AG09319 (cell line): ENCODE measurements at regions not wholly inside any gene's neighbourhood (a gene's known extent, or its start where the extent isn't known, plus 50 kb on each side); places are given as distances from the start of the nearest gene placed in this dataset.

Experiments used
- DNase-seq: peaks from one replicate; pipeline ENCODE4 v3.0.0-alpha.2; 2010; ENCODE audit warnings: low read depth; ENCODE audit errors: extremely low read depth
- CTCF ChIP-seq: IDR thresholded peaks from 2 replicates; pipeline ENCODE4 v1.5.1; 2011; ENCODE audit warnings: low read depth, mild to moderate bottlenecking, inconsistent platforms, low read length, moderate library complexity

DNA sequence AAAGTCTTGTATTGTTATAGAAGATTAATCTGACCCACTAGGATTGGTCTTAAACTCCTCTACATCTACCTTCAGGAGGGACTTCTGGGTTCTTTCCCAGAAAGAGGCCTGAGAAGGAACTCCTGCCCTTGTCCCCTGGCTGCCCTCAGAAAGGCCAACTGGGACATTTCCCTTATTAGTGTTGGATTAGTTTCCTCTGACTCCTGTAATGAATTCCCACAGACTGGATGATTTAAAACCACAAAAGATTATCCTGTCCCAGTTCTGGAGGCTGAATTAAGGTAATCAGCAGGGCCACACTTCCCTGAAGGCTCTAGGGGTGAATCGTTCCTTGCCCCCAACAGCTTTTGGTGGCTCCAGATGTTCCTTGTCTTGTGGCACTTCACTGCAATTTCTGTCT, 102.8 kb upstream of the NMNAT3 start:
- DNase-seq = no peak
- TF ChIP-seq CTCF = no peak

GRCh38 chr3:139778682-139779233, 101.0 kb upstream of the NMNAT3 start:
- DNase-seq = no peak
- no peak for TF ChIP-seq CTCF

DNA sequence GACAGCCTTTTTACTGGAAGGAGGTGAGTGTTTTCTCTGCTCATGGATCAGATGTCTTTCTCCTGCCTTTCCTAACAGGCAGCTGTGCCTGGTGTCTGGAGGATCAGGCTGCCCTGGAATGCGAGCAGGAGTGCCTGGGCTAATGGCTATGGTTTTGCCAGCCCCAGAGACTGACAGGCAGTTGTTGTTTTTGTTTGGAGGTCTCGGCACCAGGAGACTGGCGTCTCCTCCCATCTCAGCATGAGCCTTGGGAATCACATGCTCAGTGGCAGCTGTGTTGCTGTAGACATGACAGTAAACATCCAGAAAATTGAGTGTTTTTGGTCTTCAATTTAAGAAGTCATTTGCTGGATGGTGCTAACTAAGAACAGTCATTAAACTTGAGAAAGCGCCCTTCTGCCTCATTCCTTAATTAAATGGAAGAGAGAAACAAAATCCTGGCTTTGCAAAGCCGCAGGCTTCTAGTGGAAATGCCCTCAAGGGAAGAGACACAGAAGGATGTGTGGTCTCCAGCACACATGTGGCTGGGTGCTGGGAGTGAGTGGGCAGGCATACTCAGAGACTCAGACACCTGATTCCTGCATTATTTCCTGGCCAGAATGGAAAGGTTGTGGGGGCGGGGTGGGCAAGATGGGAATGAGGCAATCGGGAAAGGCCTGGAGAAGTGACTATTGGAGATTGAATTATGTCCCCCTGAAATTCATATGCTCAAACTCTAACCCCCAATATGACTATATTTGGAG, 97.0 kb upstream of the NMNAT3 start:
- TF ChIP-seq CTCF = no peak
- DNase-seq = no peak

DNA sequence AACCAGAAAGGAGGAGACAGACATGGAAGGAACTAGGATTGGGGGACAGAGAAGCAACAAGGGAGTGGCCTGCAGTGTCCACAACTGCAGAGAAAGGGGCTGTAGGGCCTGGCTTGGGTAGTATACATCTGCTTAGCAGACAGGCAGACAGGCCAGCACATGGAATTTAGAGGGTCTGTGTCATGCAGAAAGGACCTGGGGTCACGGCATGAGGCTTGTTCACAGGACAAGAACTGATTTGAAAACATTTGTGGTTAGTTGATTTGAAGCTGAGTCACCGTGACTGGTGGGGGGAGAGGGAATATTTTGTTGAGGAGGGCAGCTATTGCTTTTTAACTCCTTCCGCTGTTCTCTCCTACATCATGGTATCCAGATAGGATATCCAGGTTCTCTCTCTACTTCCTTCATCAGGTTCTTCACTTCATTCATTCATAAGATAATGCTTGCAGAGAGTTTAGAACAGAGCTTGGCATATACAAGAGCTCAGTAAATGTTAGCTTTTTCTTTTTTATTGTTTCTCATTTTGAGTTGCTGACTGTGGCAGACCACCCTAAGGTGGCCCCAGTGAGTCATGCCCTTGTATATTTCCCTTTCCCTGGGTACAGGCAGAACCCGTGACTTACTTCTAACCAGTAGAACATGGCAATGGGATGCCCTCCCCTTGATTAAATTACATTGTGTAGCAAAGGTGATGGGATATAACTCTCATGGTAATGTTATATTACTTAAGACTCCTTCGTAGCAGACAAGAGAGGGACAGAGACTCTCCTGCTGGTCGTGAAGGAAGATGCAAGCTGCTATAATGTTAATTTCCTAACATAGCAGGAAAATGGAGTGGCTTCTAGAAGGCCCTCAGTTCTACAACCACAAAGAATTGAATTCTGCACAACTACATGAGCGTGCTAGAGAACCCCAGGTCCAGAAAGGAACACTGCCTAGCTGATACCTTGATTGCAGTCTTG, 95.0 kb upstream of the NMNAT3 start:
- peak; percentile 64 for DNase-seq
- TF ChIP-seq CTCF = no peak

GRCh38 chr3:139771331-139771730, 93.6 kb upstream of the NMNAT3 start:
- DNase-seq = no peak
- no peak for TF ChIP-seq CTCF

GRCh38 chr3:139770577-139770976, 92.8 kb upstream of the NMNAT3 start:
- DNase-seq = no peak
- TF ChIP-seq CTCF = no peak

- no peak for DNase-seq
- TF ChIP-seq CTCF = no peak
Measured at GRCh38 chr3:139769796-139770195, 92.0 kb upstream of the NMNAT3 start.
